NCI-H187 treated with DMSO at 0.1 percent for 48 hours (cell line): ENCODE measurements at regions not wholly inside any gene's neighbourhood (a gene's known extent, or its start where the extent isn't known, plus 50 kb on each side); places are given as distances from the start of the nearest gene placed in this dataset.

ENCODE experiments used
- DNase-seq: peaks from one replicate; lab custom pipeline; 2025; lab: John Stamatoyannopoulos, UW

DNA sequence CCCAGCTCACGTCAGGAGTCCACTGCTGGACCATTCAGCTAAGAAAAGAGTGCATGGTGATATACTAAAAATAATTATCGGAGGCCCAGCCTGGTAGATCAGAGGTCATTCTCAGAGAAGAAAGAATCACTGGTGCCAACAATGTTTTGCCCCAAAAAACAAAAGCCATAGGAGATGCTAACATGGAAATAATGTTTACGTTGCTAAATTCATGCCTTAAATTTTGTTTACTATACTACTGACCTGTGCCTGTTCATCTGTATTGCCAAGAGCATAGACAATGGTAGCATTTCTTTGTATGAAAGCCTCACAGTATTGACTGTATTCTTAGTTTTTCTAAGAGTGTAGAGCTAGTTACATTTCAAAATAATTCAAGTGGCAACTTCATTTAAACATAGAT is 138.1 kb upstream of the GPR149 start:
- no peak for DNase-seq

DNA sequence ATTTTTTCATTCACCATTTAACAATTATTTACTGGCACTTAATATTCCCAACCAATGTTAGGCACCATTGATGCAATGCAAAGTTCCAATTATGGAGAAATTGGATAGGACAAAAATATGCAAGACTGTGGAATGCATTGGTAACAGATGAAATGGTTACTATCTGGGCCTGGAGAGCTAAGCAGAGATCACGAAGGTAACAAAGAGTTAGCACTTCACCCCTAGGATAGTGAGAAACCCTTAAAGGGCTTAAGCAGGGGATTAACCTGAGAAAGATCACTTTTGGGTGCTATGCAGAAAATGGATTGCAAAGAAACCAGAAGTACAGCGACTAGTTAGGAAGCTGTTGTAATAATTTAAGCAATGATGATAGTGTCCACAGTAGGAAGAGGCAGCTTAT is 129.6 kb upstream of the GPR149 start:
- no peak for DNase-seq

DNA sequence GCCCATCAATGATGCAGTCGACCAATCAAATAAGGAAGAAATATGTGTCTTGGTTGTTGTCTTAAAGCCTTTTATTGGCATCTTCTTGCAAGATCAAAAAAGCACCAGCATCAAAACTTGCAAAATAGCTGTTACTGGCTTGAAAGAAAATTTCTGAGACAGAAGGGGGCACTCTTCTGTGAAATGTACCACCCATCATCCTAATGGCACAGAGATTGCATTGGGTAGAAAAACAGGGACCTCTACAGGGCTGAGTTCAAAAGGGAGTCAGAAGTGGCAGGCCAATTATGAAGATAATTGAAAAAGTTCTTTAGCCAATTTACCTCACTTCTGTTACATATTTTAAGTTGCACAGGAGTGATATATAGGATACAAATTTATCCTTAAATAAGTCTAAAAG is 122.3 kb upstream of the GPR149 start:
- no peak for DNase-seq

DNA sequence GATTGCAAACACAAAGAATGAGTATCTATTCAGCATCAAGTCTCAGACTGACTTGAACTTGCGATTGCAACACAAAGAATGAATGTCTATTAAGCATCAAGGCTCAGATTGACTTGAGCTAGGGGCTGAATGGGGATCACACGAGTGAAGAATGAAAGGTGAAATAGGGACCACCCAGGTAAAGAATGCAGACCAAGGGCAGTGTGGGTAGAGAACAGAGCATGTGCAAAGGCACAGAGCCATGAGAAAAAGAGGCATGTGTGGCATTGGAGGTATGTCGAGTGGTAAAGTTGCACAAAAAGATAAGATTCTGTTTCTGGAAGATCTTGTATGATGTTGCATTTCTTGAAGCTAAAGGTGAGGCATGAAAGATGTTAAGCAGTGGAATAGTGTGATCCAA is 119.4 kb upstream of the GPR149 start:
- no peak for DNase-seq

DNA sequence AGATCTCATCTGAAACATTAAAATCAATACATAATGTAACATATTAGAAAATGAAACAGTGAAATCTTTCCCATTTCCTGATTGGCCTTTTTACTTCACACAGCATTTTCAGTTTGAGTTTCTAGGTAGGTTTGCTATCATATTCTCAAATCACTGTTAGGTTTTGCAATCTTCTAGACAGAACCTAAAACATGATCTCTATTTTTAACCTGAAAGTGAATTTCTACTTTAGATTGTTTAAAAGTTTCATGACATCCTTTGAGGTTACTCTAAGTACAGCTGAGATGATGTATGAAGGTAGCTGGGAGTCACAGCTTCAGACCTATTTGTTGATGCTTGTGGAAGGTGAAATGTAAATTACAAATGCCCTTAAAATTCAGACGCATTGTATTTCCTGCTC is 118.4 kb upstream of the GPR149 start:
- no peak for DNase-seq

DNA sequence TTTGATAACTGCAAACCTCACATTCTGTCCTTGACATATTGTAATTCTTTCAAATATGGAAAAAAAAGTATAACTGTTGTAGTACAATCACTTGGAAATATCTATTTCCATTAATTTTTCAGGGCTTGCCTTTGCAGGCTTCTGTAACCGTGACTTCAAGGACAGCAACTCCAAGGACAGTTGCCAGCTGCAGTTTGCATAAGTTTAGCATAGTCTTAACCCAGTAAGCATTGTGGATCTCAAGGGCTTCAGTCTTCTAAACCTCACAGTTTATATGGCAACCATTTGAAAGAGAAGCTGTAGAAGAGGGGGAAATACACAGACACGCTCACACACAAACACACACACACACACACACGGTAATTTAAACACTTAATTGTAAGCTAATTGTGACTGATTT is 112.8 kb upstream of the GPR149 start:
- DNase-seq: no peak

DNA sequence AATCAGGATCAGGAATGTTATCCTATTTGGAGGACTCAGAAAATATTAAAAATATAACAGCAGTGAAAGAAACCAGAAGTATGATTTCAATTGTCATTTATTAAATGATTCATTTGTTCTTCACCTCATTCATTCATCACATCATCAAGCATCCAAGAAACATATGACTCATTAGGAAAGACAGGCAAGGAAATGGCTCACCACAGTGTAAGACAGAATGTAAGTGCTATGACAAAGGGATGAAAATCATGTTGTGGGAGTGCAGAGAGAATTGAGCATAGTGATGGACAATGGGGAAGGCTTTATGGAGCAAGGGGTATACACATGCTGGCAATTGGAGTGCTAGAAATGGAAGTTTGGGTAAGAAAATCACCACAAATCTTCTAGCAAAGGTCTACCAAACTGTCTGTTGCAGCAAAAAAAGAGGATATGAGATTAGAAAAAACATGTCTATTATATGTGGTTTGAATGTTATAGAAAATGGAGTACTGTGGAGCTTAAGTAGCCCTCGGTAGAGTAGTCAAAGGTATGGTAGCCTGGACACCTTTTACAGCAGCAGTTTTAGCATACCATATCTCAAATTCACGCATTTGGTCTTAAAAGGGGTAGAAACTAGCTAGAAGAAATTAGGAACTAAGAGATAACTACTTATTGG is 111.1 kb upstream of the GPR149 start:
- no peak for DNase-seq

DNA sequence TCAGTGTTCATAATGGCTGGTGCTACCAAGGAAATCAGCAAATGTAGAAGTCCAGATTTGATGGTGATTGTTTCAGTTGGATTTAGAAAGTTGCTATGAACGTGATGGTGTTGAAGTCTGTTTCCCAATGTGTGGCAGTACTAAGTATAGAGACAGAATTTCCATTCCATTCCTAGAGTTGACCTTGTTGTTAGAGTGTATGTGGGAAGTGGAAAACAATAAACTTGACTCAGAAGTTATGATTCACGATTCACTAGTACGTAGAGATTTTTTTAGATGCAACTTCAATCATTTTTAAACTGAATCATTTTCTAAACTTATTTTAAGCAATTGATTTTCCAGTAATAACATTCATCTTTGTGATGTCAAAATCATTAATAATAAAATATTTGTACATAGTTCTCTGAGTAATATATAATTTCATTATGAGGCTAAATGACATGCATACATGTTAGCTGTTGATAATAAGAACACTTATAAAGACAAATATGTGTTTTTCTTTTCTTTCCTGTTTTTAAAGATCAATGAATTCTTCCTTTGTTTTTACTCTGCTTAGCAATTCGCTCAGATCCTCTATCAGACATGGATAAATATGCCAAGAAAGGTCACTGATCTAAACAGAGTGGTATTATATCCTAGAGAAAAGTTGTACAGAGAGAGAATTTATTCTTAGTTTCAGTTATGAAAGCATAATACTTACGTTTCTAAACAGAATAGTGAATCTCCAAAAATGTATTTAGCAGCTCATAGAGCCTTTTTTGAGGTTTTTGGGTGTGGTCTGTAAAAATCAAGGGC is 108.8 kb upstream of the GPR149 start:
- DNase-seq: no peak

DNA sequence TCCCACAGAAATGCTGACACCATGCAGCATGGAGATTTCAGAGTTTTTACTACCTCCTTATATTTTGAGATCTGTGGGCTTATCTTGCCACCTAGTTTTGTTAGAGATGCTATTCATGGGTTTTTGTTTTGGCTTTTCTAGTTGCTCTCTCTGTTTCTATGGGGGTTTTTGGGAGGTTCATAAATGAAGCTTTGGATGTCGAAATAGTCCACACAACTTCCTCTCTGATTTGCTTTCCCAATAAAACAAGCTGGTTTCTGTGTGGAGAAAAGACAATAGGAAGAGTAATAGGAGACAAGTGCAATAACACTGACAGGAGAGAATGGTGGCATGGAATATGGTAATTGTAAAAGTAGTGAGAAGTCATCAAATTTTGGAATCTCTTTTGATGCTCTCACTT is 106.8 kb upstream of the GPR149 start:
- DNase-seq: no peak

DNA sequence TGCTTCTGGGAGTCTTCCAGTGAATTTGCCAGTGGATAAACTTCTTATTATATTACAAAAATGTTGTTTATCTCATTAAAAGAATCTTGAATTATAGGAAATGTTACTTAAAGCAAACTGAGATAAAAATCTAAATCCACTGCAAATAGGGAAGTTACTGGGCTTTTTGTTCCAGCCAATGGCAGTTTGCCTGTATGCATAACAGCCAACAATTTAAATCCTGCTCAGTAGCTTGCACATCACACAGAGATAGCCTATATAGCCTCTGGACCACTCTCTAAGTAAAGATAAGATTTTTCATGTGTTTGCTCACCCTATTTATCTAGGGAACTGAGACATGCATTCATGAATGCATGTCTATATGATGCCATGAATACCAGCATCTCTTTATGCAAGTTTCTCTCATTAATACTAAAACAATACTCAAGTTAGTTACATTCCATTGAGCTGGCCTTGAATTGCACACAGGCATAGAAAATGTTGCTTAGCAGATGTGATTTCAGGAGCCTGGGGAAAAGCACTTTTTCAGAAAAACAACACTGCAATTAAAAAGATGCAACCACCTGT is 92.1 kb upstream of the GPR149 start:
- no peak for DNase-seq

DNA sequence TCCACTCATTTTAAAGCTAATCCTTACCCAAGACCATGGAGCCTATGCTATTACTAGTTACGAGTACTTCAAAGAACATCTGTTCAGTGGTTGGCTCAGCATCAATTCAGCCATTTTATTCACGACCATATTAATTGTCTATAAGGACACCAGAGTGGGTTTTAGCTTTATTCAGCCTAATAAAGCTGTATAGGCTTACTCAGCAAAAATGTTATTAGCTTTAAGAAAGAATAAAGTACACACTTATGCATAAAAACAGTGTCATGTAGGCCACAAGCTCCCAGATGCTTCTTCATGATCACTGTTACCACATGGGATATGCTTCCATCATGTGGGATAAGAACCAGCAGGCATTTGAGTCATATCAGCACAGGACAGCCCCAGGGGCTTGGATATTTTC is 87.4 kb upstream of the GPR149 start:
- no peak for DNase-seq

DNA sequence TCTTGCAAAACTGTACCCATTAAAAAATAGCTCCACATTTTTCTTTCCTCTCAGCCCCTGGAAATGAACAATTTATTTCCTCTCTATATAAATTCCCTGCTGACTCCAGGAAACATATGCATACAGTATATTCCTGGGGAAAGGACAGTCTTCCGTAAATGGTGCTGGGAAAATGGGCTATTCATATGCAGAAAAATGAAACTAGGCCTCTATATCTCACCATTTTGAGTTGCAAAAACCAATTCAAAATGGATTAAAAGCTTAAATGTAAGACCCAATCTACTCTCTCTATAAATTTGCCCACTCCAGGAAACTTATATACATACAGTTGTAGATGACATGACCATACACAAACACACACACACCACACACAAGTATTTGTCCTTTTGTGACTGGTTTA is 85.9 kb upstream of the GPR149 start:
- no peak for DNase-seq

DNA sequence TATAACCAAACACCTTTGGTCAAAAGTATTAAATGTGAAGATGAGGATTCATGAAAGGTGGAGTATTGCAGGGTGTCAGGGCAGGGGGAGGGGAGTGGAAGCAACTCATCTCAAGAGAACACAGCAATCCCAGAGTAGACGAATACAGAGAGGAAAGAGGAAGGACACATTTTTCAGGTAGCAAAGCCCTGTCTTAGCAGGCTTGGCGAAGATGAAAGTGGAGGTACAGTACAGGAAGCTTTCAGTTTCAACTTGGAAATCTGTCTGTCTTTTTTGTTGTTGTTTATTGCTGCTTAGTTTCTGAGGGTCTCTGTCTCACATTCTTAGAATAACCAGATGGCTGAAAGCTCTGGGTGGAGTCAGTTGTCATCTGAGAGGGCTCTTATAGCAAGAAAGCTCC is 80.8 kb upstream of the GPR149 start:
- no peak for DNase-seq

DNA sequence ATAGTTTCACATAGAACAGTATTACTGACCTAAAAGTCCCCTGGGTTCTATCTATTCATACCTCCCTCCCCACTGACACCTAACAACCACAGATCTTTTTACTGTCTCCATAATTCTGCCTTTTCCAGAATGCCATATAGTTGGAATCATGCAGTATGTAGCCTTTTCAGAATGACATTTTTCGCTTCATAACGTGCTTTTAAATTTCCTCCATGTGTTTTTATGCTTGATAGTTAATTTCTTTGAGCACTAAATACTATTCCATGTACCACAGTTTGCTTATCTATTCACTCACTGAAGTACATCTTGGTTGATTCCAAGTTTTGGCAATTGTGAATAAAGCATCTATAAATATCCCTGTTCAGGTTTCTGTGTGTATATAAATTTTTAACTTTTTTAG is 77.7 kb upstream of the GPR149 start:
- no peak for DNase-seq

DNA sequence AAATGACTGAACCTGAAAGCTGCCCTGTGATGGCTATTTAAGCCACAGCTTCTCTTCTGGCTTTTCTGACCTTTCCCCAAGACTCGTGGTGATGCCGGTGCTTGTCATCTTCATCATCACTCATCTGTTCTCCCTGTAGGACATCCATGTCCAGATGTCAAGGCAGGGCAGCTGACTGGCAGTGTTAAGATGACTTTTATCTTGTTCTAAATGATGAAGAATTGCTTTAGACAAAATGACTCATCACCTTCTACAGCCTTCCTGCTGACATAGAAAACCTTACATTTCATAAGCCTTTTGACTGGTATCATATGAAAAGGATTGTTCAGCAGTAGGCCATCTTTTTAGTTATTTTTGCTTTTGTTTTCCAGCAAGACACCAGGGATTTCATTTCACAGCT is 67.0 kb upstream of the GPR149 start:
- DNase-seq: no peak

DNA sequence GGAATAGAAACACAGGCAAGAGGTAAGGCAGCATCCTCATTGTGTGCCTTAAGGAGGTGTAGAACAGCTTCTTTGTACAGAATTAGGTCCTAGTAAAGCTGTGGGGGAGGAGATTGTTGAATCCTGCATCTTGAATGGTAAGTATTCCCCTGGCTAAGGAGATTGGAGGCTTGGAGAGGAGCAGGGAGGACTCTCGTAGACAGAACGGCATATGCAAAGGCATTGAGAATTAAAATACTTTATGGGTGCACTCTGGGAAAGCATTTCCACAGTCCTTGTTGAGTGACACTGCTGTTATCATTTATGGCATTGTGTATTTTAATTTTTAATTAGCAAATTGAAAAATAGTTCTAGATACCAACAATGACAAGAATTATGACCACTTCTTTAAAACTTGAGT is 66.5 kb upstream of the GPR149 start:
- DNase-seq: no peak

DNA sequence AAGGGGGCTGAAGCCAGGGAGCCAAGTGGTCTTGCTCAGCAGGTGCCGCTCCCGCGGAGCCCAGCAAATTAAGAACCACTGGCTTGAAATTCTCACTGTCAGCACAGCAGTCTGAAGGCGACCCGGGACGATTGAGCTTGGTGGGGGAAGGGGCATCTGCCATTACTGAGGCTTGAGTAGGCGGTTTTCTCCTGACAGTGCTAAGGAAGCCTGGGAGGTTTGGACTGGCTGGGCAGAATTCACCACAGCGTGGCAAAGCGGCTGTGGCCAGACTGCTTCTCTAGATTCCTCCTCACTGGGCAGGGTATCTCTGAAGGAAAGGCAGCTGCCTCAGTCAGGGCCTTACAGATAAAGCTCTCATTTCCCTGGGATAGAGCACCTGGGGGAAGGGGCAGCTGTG is 57.0 kb upstream of the GPR149 start:
- DNase-seq: no peak

DNA sequence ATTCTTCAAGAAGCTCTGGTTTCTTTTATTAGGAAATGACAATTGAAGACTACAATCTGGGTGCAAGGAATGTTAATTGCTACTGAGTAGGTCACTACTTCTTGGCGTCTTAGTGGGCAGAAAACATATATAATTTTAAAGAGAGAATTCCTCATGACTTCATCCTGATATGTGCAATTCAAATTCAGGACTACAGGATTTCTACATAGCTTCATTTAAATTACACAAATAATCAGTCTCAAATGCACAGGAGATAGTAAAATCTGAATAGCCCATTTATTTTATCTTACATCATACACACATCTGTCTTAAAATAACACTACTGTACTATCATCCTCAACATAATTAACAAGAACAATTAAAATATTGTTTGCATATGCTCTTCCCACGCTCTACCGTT is 52.5 kb upstream of the GPR149 start:
- no peak for DNase-seq

DNA sequence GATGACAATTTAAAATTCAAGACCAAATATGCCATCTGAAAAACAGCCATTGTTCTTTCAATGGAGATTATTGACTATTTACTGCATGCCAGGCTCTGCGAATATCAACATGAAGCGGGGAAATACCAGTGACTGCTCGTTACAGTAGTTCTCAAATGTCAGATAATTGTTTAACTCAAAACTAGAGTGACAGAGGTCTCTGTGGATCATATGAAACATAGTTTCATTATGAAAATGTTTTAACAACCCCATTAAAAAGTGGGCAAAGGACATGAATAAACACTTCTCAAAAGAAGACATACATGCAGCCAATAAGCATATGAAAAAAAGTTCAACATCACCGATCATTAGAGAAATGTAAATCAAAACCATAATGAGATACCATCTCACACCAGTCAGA is 50.0 kb upstream of the GPR149 start:
- no peak for DNase-seq
